Esophagus muscularis mucosa (tissue), 3 donors: ENCODE measurements at regions not wholly inside any gene's neighbourhood (a gene's known extent, or its start where the extent isn't known, plus 50 kb on each side); places are given as distances from the start of the nearest gene placed in this dataset.

ENCODE experiments used
- EP300 ChIP-seq: sonication (generic); formaldehyde crosslinking; IDR thresholded peaks from one replicate; pipeline ENCODE4 v1.6.1; 2017; ENCODE audit warnings: antibody characterized with exemption
- POLR2AphosphoS5 ChIP-seq, 2 donors: sonication (generic); formaldehyde crosslinking; IDR thresholded peaks; one replicate each; pipeline ENCODE4 v1.6.1; 2017; ENCODE audit warnings: antibody characterized with exemption in 2 of 2

DNA sequence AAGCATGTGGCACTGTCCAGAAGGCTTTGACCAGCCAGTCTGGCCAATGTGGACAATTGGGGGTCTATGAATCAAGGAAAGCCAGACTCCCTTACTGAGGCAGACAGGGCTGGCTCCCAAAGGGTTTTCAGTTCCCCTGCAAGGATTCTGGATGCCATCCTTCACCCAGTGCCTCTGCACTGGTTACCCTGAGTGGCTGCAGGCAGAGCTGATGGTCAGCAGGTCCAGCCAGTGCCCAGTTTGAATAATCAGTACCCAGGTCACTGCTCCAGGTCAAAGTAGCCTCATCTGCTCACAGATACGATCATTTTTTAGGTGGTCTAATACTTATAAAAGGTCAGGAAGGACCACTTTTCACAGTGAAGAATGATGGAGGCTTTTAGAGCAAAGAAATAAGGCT lies 52.2 kb upstream of the MAMLD1 start:
- TF ChIP-seq EP300 (no peak), POLR2AphosphoS5 (IDR thresholded peaks at IDR 0.05) (no peak)
